GM10266 (cell line): ENCODE measurements at regions not wholly inside any gene's neighbourhood (a gene's known extent, or its start where the extent isn't known, plus 50 kb on each side); places are given as distances from the start of the nearest gene placed in this dataset.

ENCODE experiments used
- DNase-seq: peaks from one replicate; pipeline ENCODE4 v3.0.0; 2012; ENCODE audit errors: extremely low spot score
- TF ChIP-seq, protein P1 (sequence below): IDR thresholded peaks from 2 replicates; pipeline ENCODE4 v1.5.1; 2012; ENCODE audit warnings: mild to moderate bottlenecking, low read depth; ENCODE audit not compliant: control insufficient read depth, insufficient read depth; ENCODE audit errors: missing control alignments

DNA sequence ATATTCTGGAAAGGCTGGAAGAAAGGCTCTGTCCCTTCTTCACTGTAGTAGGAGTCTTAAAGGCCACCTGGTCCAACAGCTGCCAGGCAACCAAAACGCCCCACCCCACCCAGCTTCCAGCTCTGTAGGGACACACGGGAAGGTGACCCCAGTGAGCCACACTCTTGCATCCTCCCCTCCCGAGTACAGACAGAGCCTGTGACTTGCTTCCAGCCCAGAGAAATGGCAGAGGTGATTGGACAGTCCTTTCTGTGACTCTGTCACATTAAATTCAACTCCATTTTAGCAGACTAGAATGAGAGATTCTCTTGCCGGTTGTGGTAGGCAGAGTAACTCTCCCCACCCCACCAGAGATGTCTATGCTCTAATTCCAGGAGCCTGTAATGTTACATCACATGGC lies 226.2 kb upstream of the ARID1B start:
- TF ChIP-seq, protein P1, sequence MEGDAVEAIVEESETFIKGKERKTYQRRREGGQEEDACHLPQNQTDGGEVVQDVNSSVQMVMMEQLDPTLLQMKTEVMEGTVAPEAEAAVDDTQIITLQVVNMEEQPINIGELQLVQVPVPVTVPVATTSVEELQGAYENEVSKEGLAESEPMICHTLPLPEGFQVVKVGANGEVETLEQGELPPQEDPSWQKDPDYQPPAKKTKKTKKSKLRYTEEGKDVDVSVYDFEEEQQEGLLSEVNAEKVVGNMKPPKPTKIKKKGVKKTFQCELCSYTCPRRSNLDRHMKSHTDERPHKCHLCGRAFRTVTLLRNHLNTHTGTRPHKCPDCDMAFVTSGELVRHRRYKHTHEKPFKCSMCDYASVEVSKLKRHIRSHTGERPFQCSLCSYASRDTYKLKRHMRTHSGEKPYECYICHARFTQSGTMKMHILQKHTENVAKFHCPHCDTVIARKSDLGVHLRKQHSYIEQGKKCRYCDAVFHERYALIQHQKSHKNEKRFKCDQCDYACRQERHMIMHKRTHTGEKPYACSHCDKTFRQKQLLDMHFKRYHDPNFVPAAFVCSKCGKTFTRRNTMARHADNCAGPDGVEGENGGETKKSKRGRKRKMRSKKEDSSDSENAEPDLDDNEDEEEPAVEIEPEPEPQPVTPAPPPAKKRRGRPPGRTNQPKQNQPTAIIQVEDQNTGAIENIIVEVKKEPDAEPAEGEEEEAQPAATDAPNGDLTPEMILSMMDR: no peak
- no peak for DNase-seq

DNA sequence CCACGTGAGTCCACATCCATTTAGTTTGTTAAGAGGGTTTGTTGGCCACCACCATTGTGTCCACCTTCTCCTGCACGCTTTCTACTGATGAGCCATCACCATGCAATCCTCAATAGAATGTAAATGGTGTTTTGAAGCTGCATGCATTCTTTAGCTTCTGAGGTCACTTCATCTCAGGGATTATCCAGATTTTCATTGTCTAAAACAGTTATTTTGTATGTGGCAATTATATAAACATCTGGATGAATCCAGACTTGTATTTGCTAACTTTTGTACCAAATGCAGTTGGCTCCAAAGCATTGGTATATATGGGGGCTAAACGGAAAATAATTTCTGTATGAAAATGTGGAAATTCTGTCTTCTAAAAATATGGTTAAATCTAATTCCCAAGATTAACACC lies 231.2 kb upstream of the ARID1B start:
- no peak for DNase-seq

DNA sequence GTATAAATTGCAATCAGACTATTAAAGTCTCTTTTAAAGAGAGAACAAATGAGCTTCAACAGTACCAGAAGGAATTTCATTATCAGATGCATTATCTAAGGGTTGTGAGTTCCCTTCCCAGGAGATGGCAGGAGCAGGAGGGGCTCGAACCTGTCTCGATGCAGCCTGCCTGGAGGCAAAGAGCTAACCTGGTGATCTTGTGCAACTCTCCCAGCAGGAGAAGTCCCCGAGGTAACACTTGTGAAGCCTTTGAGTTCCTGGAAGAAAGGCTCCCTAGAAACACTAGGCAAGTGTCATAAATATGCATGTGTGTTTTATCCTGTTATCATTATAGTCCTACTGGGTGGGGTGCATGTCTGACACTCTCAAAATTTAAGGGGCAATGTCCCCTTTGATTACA lies 232.2 kb upstream of the ARID1B start:
- no peak for DNase-seq
- TF ChIP-seq, protein P1: no peak

More for the DNA sequence above, 231.2 kb upstream of the ARID1B start:
- TF ChIP-seq, protein P1: no peak

DNA sequence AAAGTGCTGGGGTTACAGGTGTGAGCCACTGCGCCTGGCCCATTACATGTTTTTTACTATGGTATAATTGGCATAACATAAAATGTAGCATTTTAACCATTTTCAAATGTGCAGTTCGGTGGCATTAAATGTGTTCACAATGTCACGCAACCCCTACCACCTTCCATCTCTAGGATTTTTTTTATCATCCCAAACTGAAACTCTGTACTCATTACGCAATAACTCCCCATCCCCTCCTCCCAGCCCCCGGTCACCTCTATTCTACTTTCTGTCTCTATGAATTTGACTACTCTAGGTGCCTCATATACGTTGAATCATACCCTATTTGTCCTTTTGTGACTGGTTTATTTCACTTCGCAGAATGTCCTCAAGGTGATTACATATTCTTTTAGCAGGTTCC lies 233.1 kb upstream of the ARID1B start:
- TF ChIP-seq, protein P1: no peak
- DNase-seq: no peak

DNA sequence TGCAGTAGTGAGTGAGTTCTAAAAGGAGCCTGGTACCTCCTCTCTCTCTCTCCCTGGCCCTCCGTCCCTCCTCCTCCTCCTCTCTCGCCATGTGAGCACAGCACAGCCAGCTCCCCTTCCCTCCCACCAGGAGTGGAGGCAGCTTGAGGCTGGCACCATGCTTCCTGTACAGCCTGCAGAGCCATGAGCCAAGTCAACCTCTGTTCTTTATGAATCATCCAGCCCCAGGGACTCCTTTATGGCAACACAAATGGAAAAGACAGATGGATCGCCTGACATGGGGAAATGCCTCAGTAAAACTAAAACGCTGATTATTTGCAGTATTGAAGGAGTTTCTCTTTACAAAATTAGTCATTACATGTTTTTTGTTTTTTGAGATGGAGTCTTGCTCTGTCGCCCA lies 233.7 kb upstream of the ARID1B start:
- DNase-seq: no peak
- TF ChIP-seq, protein P1: no peak

DNA sequence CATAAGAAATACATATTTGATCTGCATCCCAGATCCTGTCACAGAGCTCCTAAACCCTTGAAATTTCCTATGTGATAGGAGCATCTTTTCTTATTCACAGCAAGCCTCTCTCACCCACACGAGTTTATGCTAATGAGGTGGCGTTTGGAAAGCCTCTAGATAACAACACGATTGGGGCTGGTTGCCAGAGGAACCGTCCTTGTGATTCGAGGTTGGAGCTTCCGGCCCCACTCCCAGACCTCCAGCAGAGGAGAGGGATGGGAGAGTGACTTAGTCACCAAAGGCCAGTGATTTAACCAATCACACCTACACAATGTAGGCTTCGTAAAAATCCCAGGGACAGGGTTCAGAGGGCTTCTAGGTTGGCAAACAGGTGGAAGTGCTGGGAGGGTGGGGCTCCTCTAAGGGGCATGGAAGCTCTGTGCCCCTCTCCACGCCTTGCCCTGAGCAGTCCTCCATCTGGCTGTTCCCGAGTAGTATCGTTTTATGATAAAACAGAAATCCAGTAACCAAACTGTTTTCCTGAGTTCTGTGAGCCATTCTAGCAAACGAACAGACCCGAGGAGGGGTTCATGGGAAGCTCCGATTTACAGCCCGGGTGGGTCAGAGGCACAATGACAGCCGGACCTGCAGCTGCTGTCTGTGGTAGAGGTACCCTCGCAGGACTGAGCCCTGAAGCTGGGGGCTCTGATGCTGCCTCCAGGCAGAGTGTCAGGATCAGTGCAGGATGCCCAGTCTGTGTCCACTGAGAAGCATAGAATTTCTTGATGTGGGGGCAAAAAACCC lies 238.1 kb upstream of the ARID1B start:
- DNase-seq: no peak
- TF ChIP-seq, protein P1: no peak

DNA sequence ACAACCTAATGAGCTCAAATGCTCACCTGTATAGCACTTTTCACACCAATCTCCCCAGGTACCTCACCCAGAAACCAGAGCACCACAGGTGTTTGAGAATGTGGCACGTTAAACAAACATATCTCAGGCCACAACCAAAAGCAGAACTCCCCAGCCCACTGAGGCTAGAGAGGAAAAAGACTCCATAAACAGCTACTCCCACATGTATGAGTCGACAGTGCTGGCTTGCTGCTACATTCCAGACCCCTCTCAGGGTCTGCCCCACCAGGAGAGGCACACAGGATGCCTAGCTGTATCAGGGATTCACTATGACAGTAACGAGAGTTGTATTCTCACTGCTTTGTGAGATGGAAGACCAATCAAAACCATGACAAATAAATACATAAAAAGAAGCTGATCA lies 242.6 kb upstream of the ARID1B start:
- TF ChIP-seq, protein P1: no peak
- no peak for DNase-seq
